Urothelium cell line (cell line): ENCODE measurements at regions not wholly inside any gene's neighbourhood (a gene's known extent, or its start where the extent isn't known, plus 50 kb on each side); places are given as distances from the start of the nearest gene placed in this dataset.

Experiments
- DNase-seq: peaks from one replicate; pipeline ENCODE4 v3.0.0; 2011; ENCODE audit warnings: low spot score, mixed read lengths
- FAIRE-seq: peaks from 2 replicates; lab custom pipeline; 2011; peaks lifted over from hg19 to GRCh38; lab: Jason Lieb, UNC

- FAIRE-seq, result no peak
- DNase-seq, result no peak
Measured at GRCh38 chr13:104034891-104035290, 968.7 kb upstream of the SLC10A2 start.

- DNase-seq, result no peak
- FAIRE-seq, result no peak
Measured at GRCh38 chr13:104025303-104025702, 959.1 kb upstream of the SLC10A2 start.

GRCh38 chr13:104024416-104025170 is 958.4 kb upstream of the SLC10A2 start:
- FAIRE-seq, result no peak

GRCh38 chr13:104021806-104022397 is 955.7 kb upstream of the SLC10A2 start:
- FAIRE-seq, result no peak

More at GRCh38 chr13:104024416-104025170, 958.4 kb upstream of the SLC10A2 start:
- no peak for DNase-seq

GRCh38 chr13:104017317-104017716 is 951.1 kb upstream of the SLC10A2 start:
- DNase-seq (no peak), FAIRE-seq (no peak)

More at GRCh38 chr13:104021806-104022397, 955.7 kb upstream of the SLC10A2 start:
- no peak for DNase-seq

- no peak for FAIRE-seq
Measured at GRCh38 chr13:104015646-104016396, 949.6 kb upstream of the SLC10A2 start.

GRCh38 chr13:104014803-104015645 is 948.8 kb upstream of the SLC10A2 start:
- no peak for DNase-seq
- no peak for FAIRE-seq

More at GRCh38 chr13:104015646-104016396, 949.6 kb upstream of the SLC10A2 start:
- no peak for DNase-seq

- DNase-seq (no peak), FAIRE-seq (no peak)
Measured at GRCh38 chr13:104011505-104012241, 945.5 kb upstream of the SLC10A2 start.

- no peak for DNase-seq
- FAIRE-seq, result no peak
Measured at GRCh38 chr13:104008541-104009435, 942.6 kb upstream of the SLC10A2 start.

GRCh38 chr13:104008075-104008474 is 941.9 kb upstream of the SLC10A2 start:
- no peak for FAIRE-seq
- DNase-seq, result no peak

GRCh38 chr13:104006625-104007075 is 940.4 kb upstream of the SLC10A2 start:
- FAIRE-seq (no peak), DNase-seq (no peak)

- FAIRE-seq, result no peak
- DNase-seq, result no peak
Measured at GRCh38 chr13:104004572-104004971, 938.4 kb upstream of the SLC10A2 start.

- no peak for DNase-seq
- FAIRE-seq, result no peak
Measured at GRCh38 chr13:104002216-104002615, 936.0 kb upstream of the SLC10A2 start.

GRCh38 chr13:104001766-104002165 is 935.5 kb upstream of the SLC10A2 start:
- DNase-seq (no peak), FAIRE-seq (no peak)

- no peak for FAIRE-seq
- no peak for DNase-seq
Measured at GRCh38 chr13:103996733-103997132, 930.5 kb upstream of the SLC10A2 start.

GRCh38 chr13:103983948-103984347 is 917.7 kb upstream of the SLC10A2 start:
- DNase-seq, result no peak
- no peak for FAIRE-seq

- no peak for FAIRE-seq
- DNase-seq, result no peak
Measured at GRCh38 chr13:103976371-103976770, 910.2 kb upstream of the SLC10A2 start.

GRCh38 chr13:103973740-103974139 is 907.5 kb upstream of the SLC10A2 start:
- FAIRE-seq (no peak), DNase-seq (no peak)

GRCh38 chr13:103969520-103970050 is 903.4 kb upstream of the SLC10A2 start:
- DNase-seq (no peak), FAIRE-seq (no peak)
